ENCODE measurements at regions not wholly inside any gene's neighbourhood (a gene's known extent, or its start where the extent isn't known, plus 50 kb on each side); places are given as distances from the start of the nearest gene placed in this dataset.
A peak's percentile ranks its signal among the peaks of the same experiment; 100 is the strongest.

DNA sequence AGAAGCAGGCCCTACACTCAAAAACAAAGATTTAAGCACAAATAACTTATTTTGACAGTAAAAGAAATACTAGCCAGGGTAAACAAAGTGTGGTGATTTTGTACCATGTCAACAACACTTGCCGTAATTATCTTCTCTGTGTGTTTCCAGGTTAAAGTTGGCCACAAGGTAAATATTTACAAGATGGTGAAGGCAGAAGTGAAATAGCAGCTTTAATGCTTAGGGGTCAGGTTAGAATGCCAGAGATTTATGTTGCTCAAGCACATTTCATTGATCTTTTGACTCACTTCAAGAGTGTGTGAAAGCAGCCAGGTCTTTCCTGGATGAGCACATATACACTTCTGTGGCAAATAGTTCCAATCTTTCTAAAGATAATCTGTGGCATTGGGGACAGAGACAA, 270.2 kb upstream of the LUZP2 start:
- no peaks in the 10 kb centered on the region for H3K9me3 ChIP-seq (ENCODE audit: low read depth)
- no peak for DNase-seq
- in situ Hi-C loops (cut with MboI): no loop called here

DNA sequence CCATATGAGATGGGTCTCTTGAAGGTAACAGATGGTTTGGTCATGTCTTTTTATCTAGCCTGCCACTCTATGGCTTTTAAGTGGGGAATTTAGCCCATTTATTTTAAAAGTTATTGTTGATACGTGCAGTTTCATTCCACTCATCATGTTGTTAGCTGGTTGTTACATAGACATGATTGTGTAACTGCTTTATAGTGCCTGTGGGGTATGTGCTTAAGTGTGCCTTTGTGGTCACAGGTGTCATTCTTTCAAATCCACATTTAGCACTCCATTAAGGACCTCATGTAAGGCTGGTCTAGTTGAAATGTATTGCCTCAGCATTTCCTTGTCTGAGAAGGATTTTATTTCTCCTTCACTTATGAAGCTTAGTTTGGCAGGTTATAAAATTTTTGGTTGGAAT, 263.8 kb upstream of the LUZP2 start:
- WGBS, 2 experiments (ENCODE audit: low coverage in 1 of 2, low lambda C conversion rate in 2 of 2, missing lambda C conversion rate in 2 of 2): 42 to 53% methylated on average over 1 of the region's 1 CpG
- no peaks in the 10 kb centered on the region for H3K27me3 ChIP-seq (replicated peaks; ENCODE audit: insufficient read depth)
- no peak overlapping the region for H3K27ac ChIP-seq
- DNase-seq: no peak
- H3K79me2 ChIP-seq (ENCODE audit: insufficient read depth): no peaks in the 10 kb centered on the region
- H3F3A ChIP-seq (ENCODE audit: insufficient read depth): no peaks in the 10 kb centered on the region
- no peak overlapping the region for H2AFZ ChIP-seq
- H3K9ac ChIP-seq: no peak overlapping the region
- in situ Hi-C loops (cut with MboI): no loop called here
- H3K9me3 ChIP-seq (ENCODE audit: low read depth): no peaks in the 10 kb centered on the region
- H3K36me3 ChIP-seq (ENCODE audit: low read depth): no peaks in the 10 kb centered on the region
- no peaks in the 10 kb centered on the region for H4K20me1 ChIP-seq (ENCODE audit: insufficient read depth)
- no peaks in the 10 kb centered on the region for H3K4me1 ChIP-seq (ENCODE audit: insufficient read depth)
- no peaks in the 10 kb centered on the region for H3K9me2 ChIP-seq (ENCODE audit: insufficient read depth)
- H3K4me2 ChIP-seq (ENCODE audit: unreplicated experiment): no peak overlapping the region
- H3K4me3 ChIP-seq: no peak overlapping the region
- no peak for TF ChIP-seq EZH2 (IDR thresholded peaks at IDR 0.05; ENCODE audit: insufficient read depth, poor library complexity, severe bottlenecking)

More for the DNA sequence above, 270.2 kb upstream of the LUZP2 start:
- no peaks in the 10 kb centered on the region for H3K27me3 ChIP-seq (replicated peaks; ENCODE audit: insufficient read depth)
- no peak overlapping the region for H3K4me3 ChIP-seq
- no peaks in the 10 kb centered on the region for H4K20me1 ChIP-seq (ENCODE audit: insufficient read depth)
- no peaks in the 10 kb centered on the region for H3K4me1 ChIP-seq (ENCODE audit: insufficient read depth)
- no peak overlapping the region for H3K9ac ChIP-seq
- no peak overlapping the region for H2AFZ ChIP-seq
- H3K4me2 ChIP-seq (ENCODE audit: unreplicated experiment): no peak overlapping the region
- no peaks in the 10 kb centered on the region for H3K36me3 ChIP-seq (ENCODE audit: low read depth)
- no peak overlapping the region for H3K27ac ChIP-seq
- TF ChIP-seq EZH2 (IDR thresholded peaks at IDR 0.05; ENCODE audit: insufficient read depth, poor library complexity, severe bottlenecking) (no peak), EZH2phosphoT487 (IDR thresholded peaks at IDR 0.05; ENCODE audit: insufficient read depth, low read depth) (no peak)
- H3K9me2 ChIP-seq (ENCODE audit: insufficient read depth): no peaks in the 10 kb centered on the region
- H3K79me2 ChIP-seq (ENCODE audit: insufficient read depth): no peaks in the 10 kb centered on the region
- no peaks in the 10 kb centered on the region for H3F3A ChIP-seq (ENCODE audit: insufficient read depth)
- 59 to 76% methylated on average over 1 of the region's 1 CpG for WGBS, 2 experiments (ENCODE audit: low coverage in 1 of 2, low lambda C conversion rate in 2 of 2, missing lambda C conversion rate in 2 of 2)

DNA sequence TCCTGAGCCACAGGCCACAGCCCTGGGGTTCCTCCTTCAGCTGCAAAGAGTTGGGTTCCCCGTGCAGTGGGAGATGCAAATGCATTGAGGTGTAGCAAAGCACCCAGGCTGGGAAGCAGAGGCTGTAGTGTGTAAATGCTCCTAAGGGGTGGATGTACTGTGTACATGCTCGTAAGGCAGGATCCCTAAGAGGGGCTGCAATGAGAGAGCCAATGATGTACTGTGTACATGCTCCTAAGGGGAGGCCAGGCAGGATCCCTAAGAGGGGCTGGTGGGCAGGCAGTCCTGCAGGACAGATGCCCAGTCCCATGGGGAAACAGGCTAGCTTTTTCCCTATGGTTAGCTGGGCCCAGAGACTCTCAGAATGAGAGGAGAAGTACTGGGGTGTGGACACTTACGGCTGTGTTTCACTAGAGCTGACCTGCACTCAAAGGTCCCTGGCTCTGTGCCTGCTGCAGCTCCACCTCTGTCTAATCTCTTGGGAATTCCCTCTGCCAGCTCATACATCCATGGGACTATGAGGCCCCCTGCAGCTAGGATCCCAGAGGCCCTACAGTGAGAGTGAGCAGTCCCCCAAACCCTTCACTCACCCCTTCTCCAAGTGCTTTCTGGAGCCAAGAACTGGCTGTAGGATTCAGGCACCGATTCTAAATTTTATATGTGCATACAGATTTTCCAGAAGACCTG, 261.9 kb upstream of the LUZP2 start:
- Histone ChIP-seq H3K9me2 (ENCODE audit: insufficient read depth) (no peaks in the 10 kb centered on the region), H3K27me3 (replicated peaks; ENCODE audit: insufficient read depth) (no peaks in the 10 kb centered on the region), H3K4me1 (ENCODE audit: insufficient read depth) (peaks cover 10% of the 10 kb centered on the region), H3K27ac (no peak overlapping the region), H4K20me1 (ENCODE audit: insufficient read depth) (no peaks in the 10 kb centered on the region), H3F3A (ENCODE audit: insufficient read depth) (peaks cover 10% of the 10 kb centered on the region; the same call in 1 of the 2 replicates), H3K4me2 (ENCODE audit: unreplicated experiment) (no peak overlapping the region), H3K9ac (no peak overlapping the region), H3K79me2 (ENCODE audit: insufficient read depth) (no peaks in the 10 kb centered on the region), H3K9me3 (ENCODE audit: low read depth) (no peaks in the 10 kb centered on the region), H3K36me3 (ENCODE audit: low read depth) (no peaks in the 10 kb centered on the region), H3K4me3 (no peak overlapping the region), H2AFZ (no peak overlapping the region)
- peak; percentile 7 for DNase-seq
- TF ChIP-seq EZH2 (IDR thresholded peaks at IDR 0.05; ENCODE audit: insufficient read depth, poor library complexity, severe bottlenecking): no peak
- TF ChIP-seq EZH2phosphoT487 (IDR thresholded peaks at IDR 0.05; ENCODE audit: insufficient read depth, low read depth): no peak
- WGBS, 2 experiments (ENCODE audit: low coverage in 1 of 2, low lambda C conversion rate in 2 of 2, missing lambda C conversion rate in 2 of 2): 46 to 52% methylated on average over 4 of the region's 4 CpGs
- in situ Hi-C loops (cut with MboI): no loop called here

DNA sequence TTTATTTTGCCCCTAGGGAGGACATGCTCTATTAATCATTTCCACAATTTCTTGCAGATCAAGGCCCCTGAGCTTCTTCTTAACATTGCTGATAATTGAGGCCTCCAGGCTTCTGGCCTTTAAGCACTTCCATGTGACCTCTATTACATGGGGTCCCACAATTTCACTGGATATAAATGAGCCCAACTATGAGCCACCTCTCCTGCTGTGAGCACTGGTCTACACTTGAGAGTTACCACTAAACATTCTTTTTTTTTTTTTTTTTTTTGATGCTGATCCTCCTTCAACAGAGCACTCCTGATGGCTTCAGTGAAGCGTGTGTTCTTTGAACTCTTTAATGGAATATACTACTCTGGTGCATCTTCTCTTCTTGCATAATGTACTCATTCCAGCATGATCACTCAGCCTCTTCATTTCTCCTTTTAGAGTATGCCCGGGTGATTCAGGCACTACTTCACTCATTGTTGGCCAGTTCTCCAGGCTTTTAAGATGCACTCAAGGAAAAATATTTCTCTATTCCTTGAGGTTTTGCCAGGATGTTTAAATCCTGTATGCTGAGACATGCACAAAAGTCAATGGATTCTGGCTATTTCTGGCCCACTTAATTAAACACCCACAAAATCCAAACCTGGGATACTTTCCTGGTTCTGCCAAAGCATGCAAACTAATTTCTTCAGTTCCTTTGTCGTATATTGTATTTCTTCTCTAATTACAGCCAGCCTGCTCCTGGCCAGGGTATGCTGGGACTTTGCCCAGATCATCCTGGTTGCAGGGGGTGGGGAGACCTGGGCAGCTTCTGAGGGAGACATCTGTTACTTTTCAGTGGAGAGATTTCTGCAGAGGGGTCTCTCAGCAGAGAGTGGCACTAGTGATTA, 257.8 kb upstream of the LUZP2 start:
- Histone ChIP-seq H3K4me2 (ENCODE audit: unreplicated experiment) (peak overlapping the region; percentile 14), H3K9me3 (ENCODE audit: low read depth) (no peaks in the 10 kb centered on the region), H4K20me1 (ENCODE audit: insufficient read depth) (no peaks in the 10 kb centered on the region), H3K36me3 (ENCODE audit: low read depth) (no peaks in the 10 kb centered on the region), H3K4me1 (ENCODE audit: insufficient read depth) (peaks cover 10% of the 10 kb centered on the region), H3F3A (ENCODE audit: insufficient read depth) (peaks cover 10% of the 10 kb centered on the region; the same call in 1 of the 2 replicates), H3K4me3 (no peak overlapping the region), H3K9ac (no peak overlapping the region), H3K9me2 (ENCODE audit: insufficient read depth) (no peaks in the 10 kb centered on the region), H3K27ac (no peak overlapping the region), H3K79me2 (ENCODE audit: insufficient read depth) (no peaks in the 10 kb centered on the region), H2AFZ (no peak overlapping the region), H3K27me3 (replicated peaks; ENCODE audit: insufficient read depth) (no peaks in the 10 kb centered on the region)
- WGBS, 2 experiments (ENCODE audit: low coverage in 1 of 2, low lambda C conversion rate in 2 of 2, missing lambda C conversion rate in 2 of 2): 2 to 7% methylated on average over 3 of the region's 3 CpGs
- TF ChIP-seq EZH2 (IDR thresholded peaks at IDR 0.05; ENCODE audit: insufficient read depth, poor library complexity, severe bottlenecking) (no peak), EZH2phosphoT487 (IDR thresholded peaks at IDR 0.05; ENCODE audit: insufficient read depth, low read depth) (no peak)
- in situ Hi-C loops (cut with MboI): no loop called here
- peak; percentile 92 for DNase-seq

All from GM23248 (cell line).